PC-3 (cell line): ENCODE measurements at regions not wholly inside any gene's neighbourhood (a gene's known extent, or its start where the extent isn't known, plus 50 kb on each side); places are given as distances from the start of the nearest gene placed in this dataset.

ENCODE experiments used
- ATAC-seq: fragments of 200-7000 bp; cut with Tn5 transposase; 2 replicates; pipeline ENCODE4 v1.9.1; 2020; ENCODE audit warnings: mild to moderate bottlenecking, moderate library complexity
- BruUV-seq: library from RNA; stranded (reverse); fragments of 400-500 nt; replicated peaks from 2 replicates; lab custom pipeline; 2021; lab: Mats Ljungman, UMichigan
- CTCF ChIA-PET: fragments of 300-600 bp; sonication (Branson Sonifier 250); formaldehyde crosslinking; loops from one replicate; lab custom pipeline; 2022; ENCODE audit warnings: antibody characterized with exemption; lab: Charles Lee
- POLR2A ChIA-PET: fragments of 300-600 bp; sonication (Branson Sonifier 250); formaldehyde crosslinking; loops from one replicate; lab custom pipeline; 2022; ENCODE audit warnings: antibody characterized with exemption; ENCODE audit not compliant: unreplicated experiment; lab: Charles Lee
- DNase-seq: peaks from one replicate; pipeline ENCODE4 v3.0.0-alpha.2; 2015
- H2AFZ ChIP-seq: fragments of 300-600 bp; sonication (generic); 2 replicates; pipeline ENCODE4 v1.6.0; 2016; ENCODE audit warnings: antibody characterized with exemption, low read length
- H3F3A ChIP-seq: fragments of 300-600 bp; sonication (generic); one replicate; pipeline ENCODE4 v1.6.0; 2017; ENCODE audit warnings: antibody characterized with exemption, low read length, control low read depth, mild to moderate bottlenecking; ENCODE audit not compliant: unreplicated experiment
- H3K27ac ChIP-seq: fragments of 300-600 bp; sonication (generic); 2 replicates; pipeline ENCODE4 v1.5.1; 2016; ENCODE audit warnings: mild to moderate bottlenecking, low read length
- H3K27me3 ChIP-seq: fragments of 300-600 bp; sonication (generic); 2 replicates; pipeline ENCODE4 v1.6.1; 2016; ENCODE audit warnings: low read length, mixed read lengths
- H3K36me3 ChIP-seq: fragments of 300-600 bp; sonication (generic); 2 replicates; pipeline ENCODE4 v1.6.1; 2016; ENCODE audit warnings: low read depth, mixed run types, low read length, mixed read lengths
- H3K4me1 ChIP-seq: fragments of 300-600 bp; sonication (generic); 2 replicates; pipeline ENCODE4 v1.5.1; 2016; ENCODE audit warnings: low read length; ENCODE audit not compliant: insufficient read depth
- H3K4me2 ChIP-seq: fragments of 300-600 bp; sonication (generic); 2 replicates; pipeline ENCODE4 v1.6.0; 2016; ENCODE audit warnings: low read length
- H3K4me3 ChIP-seq: fragments of 300-600 bp; sonication (generic); 2 replicates; pipeline ENCODE4 v1.5.1; 2016; ENCODE audit warnings: mild to moderate bottlenecking, low read length, mixed read lengths
- H3K79me2 ChIP-seq: fragments of 300-600 bp; sonication (generic); 2 replicates; pipeline ENCODE4 v1.6.1; 2017; ENCODE audit warnings: low read length, mixed read lengths
- H3K9ac ChIP-seq: fragments of 300-600 bp; sonication (generic); 2 replicates; pipeline ENCODE4 v1.6.0; 2016; ENCODE audit warnings: mild to moderate bottlenecking, low read length
- H3K9me2 ChIP-seq: fragments of 300-600 bp; sonication (generic); replicated peaks from 2 replicates; pipeline ENCODE4 v1.6.1; 2016; ENCODE audit warnings: mixed run types, low read length, mixed read lengths
- H3K9me3 ChIP-seq: fragments of 300-600 bp; sonication (generic); 2 replicates; pipeline ENCODE4 v1.6.1; 2016; ENCODE audit warnings: low read length, mixed read lengths
- H4K20me1 ChIP-seq: fragments of 300-600 bp; sonication (generic); 2 replicates; pipeline ENCODE4 v1.6.1; 2016; ENCODE audit warnings: low read length, mixed read lengths
- CTCF ChIP-seq: fragments of 300-600 bp; sonication (generic); conservative IDR thresholded peaks from 2 replicates; pipeline ENCODE4 v1.5.1; 2017; ENCODE audit warnings: antibody characterized with exemption, low read depth, mild to moderate bottlenecking, low read length
- EZH2 ChIP-seq: fragments of 300-600 bp; sonication (generic); IDR thresholded peaks from one replicate; pipeline ENCODE4 v1.6.1; 2017; ENCODE audit warnings: antibody characterized with exemption, mild to moderate bottlenecking, low read length; ENCODE audit not compliant: unreplicated experiment
- EZH2phosphoT487 ChIP-seq: fragments of 300-600 bp; sonication (generic); IDR thresholded peaks from 2 replicates; pipeline ENCODE4 v1.6.1; 2018; ENCODE audit warnings: mild to moderate bottlenecking, antibody characterized with exemption, low read length, borderline replicate concordance
- intact Hi-C: fragments of 100-400 bp; cut with micrococcal nuclease; formaldehyde crosslinking; loops from 2 replicates; pipeline ENCODE4 v1.9.0; 2023

- Histone ChIP-seq H3K9me3 (no peaks in the 10 kb centered on the region), H3F3A (no peaks in the 10 kb centered on the region), H3K27ac (no peak overlapping the region), H2AFZ (no peak overlapping the region), H4K20me1 (no peaks in the 10 kb centered on the region), H3K4me2 (no peak overlapping the region), H3K27me3 (no peaks in the 10 kb centered on the region), H3K9me2 (no peaks in the 10 kb centered on the region), H3K4me1 (no peaks in the 10 kb centered on the region), H3K9ac (no peak overlapping the region), H3K79me2 (no peaks in the 10 kb centered on the region), H3K4me3 (no peak overlapping the region), H3K36me3 (no peaks in the 10 kb centered on the region)
- ATAC-seq (no peak), DNase-seq (peak; percentile 41)
- intact Hi-C loops: no loop called here
- CTCF ChIA-PET: no interaction called here
- TF ChIP-seq EZH2phosphoT487 (no peak), EZH2 (no peak)
- no TSS peak for BruUV-seq
- POLR2A ChIA-PET: no interaction called here
Observed at GRCh38 chrX:145506214-145506613, 258.9 kb downstream of the SPANXN1 start.

GRCh38 chrX:145524931-145525330 lies 277.6 kb downstream of the SPANXN1 start:
- Histone ChIP-seq H3K4me2 (no peak overlapping the region), H3K9ac (no peak overlapping the region), H3K9me2 (no peaks in the 10 kb centered on the region), H3F3A (no peaks in the 10 kb centered on the region), H3K4me1 (no peaks in the 10 kb centered on the region), H2AFZ (no peak overlapping the region), H3K79me2 (no peaks in the 10 kb centered on the region), H3K9me3 (no peaks in the 10 kb centered on the region), H3K27me3 (no peaks in the 10 kb centered on the region), H3K36me3 (no peaks in the 10 kb centered on the region), H4K20me1 (no peaks in the 10 kb centered on the region), H3K27ac (no peak overlapping the region), H3K4me3 (no peak overlapping the region)
- ChIA-PET CTCF (no interaction called here), POLR2A (no interaction called here)
- no peak for ATAC-seq
- intact Hi-C loops: no loop called here
- TF ChIP-seq CTCF (no peak), EZH2phosphoT487 (no peak), EZH2 (no peak)
- no TSS peak for BruUV-seq
- DNase-seq: no peak

GRCh38 chrX:145532176-145532780 lies 285.0 kb downstream of the SPANXN1 start:
- Histone ChIP-seq H2AFZ (no peak overlapping the region), H3K9me3 (no peaks in the 10 kb centered on the region), H3K4me3 (no peak overlapping the region), H3K79me2 (no peaks in the 10 kb centered on the region), H3K4me1 (no peaks in the 10 kb centered on the region), H3K9me2 (no peaks in the 10 kb centered on the region), H3F3A (no peaks in the 10 kb centered on the region), H4K20me1 (no peaks in the 10 kb centered on the region), H3K4me2 (no peak overlapping the region), H3K27ac (no peak overlapping the region), H3K9ac (no peak overlapping the region), H3K27me3 (no peaks in the 10 kb centered on the region), H3K36me3 (no peaks in the 10 kb centered on the region)
- intact Hi-C loops: no loop called here
- TF ChIP-seq EZH2phosphoT487 (no peak), EZH2 (no peak), CTCF (no peak)
- CTCF ChIA-PET: no interaction called here
- POLR2A ChIA-PET: no interaction called here
- ATAC-seq (no peak), DNase-seq (no peak)
- no TSS peak for BruUV-seq
